Peyer's patch (tissue), 4 donors: ENCODE measurements at regions not wholly inside any gene's neighbourhood (a gene's known extent, or its start where the extent isn't known, plus 50 kb on each side); places are given as distances from the start of the nearest gene placed in this dataset.

Source experiments
- CTCF ChIP-seq, 6 experiments: fragments of 450-650 bp in 4 of 6; fragments of 200-600 bp in 2 of 6; sonication (generic) in 1 of 6; IDR thresholded peaks; one replicate each; pipeline ENCODE4 v1.5.1; 2017 to 2019; ENCODE audit warnings: antibody characterized with exemption in 6 of 6, mild to moderate bottlenecking in 3 of 6, moderate library complexity in 1 of 6
- POLR2A ChIP-seq, 2 donors: fragments of 450-650 bp; IDR thresholded peaks; one replicate each; pipeline ENCODE4 v1.5.1; 2017; ENCODE audit warnings: antibody characterized with exemption in 2 of 2, mild to moderate bottlenecking in 2 of 2, moderate library complexity in 2 of 2

- no peak for TF ChIP-seq CTCF (IDR thresholded peaks at IDR 0.05)
- no peak for TF ChIP-seq POLR2A (IDR thresholded peaks at IDR 0.05)
Measured at GRCh38 chr22:49095366-49095765, 732.3 kb downstream of the BRD1 start.
